Frontal cortex (tissue), 3 donors: ENCODE measurements at regions not wholly inside any gene's neighbourhood (a gene's known extent, or its start where the extent isn't known, plus 50 kb on each side); places are given as distances from the start of the nearest gene placed in this dataset.
"Not testable (repeated sequence)": the region's sequence is repeated elsewhere in the genome, so short reads cannot be mapped to it uniquely, and the experiment has no call there.

Source experiments
- DNase-seq, 2 donors: peaks; one replicate each; pipeline ENCODE4 v3.0.0; 2012; ENCODE audit warnings: low spot score in 2 of 2
- FAIRE-seq: peaks from 2 replicates; lab custom pipeline; 2012; peaks lifted over from hg19 to GRCh38; lab: Jason Lieb, UNC
- donor health status: control.
- donor health status: control.
- donor health status: control.

GRCh38 chrX:69431420-69431819 is 72.7 kb upstream of the NALF2 start:
- DNase-seq (no peak), FAIRE-seq (no peak)

DNA sequence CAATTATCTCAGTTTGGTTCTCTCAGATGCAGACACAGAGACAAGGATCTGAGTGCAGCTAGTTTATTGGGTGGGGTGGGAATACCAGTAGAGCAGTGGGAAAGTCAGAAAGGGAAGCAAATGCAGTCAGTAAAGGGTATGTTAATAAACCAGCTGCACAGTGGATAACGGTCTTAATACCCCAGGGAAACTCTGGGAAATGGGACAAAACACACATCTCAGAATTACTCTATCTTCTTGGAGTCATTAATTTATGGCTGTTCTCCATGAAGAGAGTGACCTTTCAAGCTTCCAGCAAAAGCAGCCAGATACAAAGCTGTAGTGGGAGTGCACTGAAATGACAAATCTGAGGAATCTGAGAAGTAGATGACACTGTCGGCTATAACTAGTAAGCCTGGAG is 73.3 kb upstream of the NALF2 start:
- DNase-seq (no peak), FAIRE-seq (no peak)

DNA sequence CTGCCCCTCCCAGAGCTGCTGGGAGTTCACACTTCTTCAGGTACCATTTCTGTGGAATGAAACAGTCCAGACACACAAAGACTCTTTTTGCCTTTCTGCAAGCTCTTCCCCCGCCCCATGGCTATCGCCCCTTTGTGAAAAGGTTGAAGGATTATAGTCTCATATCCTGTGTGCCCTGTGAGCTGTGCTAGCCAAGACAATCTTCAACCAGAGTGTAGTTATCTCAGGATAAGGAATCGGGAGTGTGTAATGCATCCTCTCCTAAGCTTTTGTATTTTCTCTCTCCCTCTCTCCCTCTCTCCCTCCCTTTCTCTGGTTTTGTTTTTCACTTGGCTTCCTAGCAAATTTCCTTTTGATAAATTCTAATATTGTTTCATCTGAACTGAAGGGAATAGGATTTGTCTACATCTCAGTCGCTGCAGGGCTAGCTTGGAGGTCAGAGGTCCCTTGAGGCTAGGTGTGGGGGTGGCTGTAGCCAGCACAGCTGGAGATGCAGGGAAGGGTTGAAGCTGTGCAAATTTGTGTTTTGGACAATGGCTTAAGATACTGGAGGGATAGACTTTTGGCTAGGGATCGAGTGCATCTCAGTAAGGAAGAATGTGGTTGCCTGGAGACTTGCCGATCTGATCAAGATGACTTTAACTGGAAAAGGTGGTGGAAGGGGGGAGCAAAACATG is 74.6 kb upstream of the NALF2 start:
- no peak for DNase-seq
- no peak for FAIRE-seq

DNA sequence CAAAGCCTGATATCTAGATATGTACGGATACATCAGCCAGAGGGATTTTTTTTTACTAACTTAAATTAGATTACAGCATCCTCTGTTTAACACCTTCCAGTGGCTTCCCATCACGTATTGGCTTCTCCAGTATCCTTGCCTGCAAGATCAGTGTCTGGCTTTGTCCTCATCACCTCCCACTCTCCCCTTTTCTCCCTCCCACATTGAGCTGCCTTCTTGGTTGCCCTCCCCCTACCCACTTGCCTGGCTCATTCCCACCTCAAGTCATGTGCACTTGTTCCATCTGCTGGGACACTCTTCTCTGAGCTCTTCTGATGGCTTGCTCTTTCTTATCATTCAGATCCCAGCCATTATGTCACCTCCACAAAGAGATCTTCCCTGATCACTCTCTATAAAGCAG is 75.9 kb upstream of the NALF2 start:
- DNase-seq = no peak
- FAIRE-seq = no peak

DNA sequence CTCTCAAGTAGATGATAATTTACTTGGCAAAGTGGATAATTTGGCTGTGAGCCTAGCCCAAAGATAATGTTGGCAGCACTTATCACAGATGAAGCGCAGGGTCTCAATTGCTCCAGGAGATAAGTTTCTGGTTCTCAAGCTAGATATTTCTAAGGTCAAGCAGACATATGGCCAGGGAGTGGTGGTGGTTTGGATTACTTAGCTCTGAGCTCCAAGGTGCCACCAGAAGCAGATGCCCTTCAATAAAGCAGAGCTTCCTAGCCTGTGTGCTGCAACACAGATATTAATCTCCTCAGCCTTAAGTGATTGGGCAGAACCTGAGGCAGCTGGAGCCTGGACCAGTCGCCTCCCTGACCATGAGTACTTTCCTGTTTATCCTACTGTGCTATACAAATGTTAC is 79.2 kb upstream of the NALF2 start:
- FAIRE-seq (no peak), DNase-seq (no peak)

DNA sequence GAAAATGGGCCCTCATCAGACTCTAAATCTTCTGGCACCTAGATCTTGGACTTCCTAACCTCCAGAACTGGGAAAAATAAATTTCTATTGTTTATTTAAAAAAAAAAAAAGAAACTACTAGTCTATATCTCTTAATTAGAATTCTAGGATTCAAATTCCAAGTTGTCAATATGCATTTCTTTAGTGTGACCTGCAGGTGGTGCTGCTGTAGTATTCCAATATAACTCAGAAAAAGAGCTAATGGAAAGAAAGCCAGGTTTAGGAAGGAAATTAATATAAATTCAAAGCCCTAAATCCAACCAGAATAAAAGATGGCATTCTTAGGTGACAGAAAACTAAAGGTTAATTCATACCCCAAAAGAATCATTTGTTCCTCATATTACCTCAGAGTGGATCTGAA is 80.0 kb upstream of the NALF2 start:
- no peak for DNase-seq
- FAIRE-seq = no peak

- DNase-seq, FAIRE-seq: not testable (repeated sequence)
Observed at GRCh38 chrX:69422208-69422607, 81.9 kb upstream of the NALF2 start.

- no peak for FAIRE-seq
Observed at GRCh38 chrX:69415698-69416097, 88.4 kb upstream of the NALF2 start.

DNA sequence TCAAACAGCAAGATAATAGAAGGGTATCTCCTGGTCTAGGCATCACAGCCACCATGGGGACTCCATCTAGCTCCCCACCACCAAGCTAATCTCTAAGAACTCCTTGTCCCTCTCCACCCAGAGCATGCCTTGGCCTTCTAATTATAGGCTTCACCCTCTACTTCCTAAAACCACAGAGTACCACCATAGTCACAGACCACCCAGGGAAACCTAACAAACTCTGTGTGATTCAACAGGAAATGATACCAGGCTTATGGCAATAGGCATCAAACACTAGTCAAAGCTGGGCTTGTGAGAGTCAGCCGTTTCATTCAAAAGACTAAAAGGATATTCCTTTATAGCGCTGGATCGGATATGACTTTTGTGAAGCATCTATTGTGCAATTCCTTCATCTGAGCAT is 91.5 kb upstream of the NALF2 start:
- no peak for FAIRE-seq

More at GRCh38 chrX:69415698-69416097, 88.4 kb upstream of the NALF2 start:
- no peak for DNase-seq

DNA sequence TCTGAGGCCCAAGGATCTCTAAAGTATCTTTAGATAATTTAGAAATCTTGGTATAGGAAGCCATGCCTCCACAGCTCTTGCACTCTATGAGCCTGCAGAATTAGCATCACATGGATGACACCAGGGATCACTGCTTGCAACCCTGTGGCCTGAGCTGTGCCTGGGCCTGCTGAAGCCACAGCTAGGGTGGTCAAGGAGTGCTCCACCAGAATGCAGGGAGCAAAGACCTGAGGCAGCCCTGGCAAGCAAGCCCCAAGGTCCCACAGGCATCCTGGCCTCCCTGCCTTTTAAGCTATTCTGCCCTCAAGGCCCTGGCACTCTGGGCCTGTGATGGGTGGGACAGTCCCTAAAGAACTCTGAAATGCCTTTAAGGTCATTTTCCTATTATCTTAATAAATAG is 105.2 kb upstream of the NALF2 start:
- no peak for DNase-seq
- FAIRE-seq = no peak

More for the DNA sequence above, 91.5 kb upstream of the NALF2 start:
- no peak for DNase-seq

GRCh38 chrX:69396916-69397315 is 107.2 kb upstream of the NALF2 start:
- DNase-seq (no peak), FAIRE-seq (no peak)

- FAIRE-seq (no peak), DNase-seq (no peak)
Observed at GRCh38 chrX:69395306-69395705, 108.8 kb upstream of the NALF2 start.

DNA sequence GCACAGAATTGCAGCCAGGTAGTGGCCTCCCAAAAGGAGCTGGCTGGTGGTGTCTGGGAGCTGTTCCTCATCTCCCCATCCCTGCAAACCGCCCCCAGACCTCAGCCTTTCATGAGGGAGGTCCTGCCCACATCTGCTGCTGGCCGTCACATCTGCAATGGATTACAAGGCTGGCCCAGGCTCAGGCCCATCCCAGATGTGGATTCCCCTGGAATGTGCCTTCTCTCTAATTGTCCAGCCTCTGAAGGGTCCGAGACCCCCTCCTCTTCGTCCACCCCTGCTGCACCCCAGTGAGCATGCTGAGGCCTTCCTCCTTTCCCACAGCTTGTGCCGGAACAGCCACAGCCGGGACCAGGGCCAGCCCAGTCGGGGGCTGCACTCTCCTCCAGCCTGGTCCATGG is 115.0 kb upstream of the NALF2 start:
- FAIRE-seq = no peak

GRCh38 chrX:69388526-69388925 is 115.6 kb upstream of the NALF2 start:
- FAIRE-seq = no peak
- no peak for DNase-seq

More for the DNA sequence above, 115.0 kb upstream of the NALF2 start:
- no peak for DNase-seq

DNA sequence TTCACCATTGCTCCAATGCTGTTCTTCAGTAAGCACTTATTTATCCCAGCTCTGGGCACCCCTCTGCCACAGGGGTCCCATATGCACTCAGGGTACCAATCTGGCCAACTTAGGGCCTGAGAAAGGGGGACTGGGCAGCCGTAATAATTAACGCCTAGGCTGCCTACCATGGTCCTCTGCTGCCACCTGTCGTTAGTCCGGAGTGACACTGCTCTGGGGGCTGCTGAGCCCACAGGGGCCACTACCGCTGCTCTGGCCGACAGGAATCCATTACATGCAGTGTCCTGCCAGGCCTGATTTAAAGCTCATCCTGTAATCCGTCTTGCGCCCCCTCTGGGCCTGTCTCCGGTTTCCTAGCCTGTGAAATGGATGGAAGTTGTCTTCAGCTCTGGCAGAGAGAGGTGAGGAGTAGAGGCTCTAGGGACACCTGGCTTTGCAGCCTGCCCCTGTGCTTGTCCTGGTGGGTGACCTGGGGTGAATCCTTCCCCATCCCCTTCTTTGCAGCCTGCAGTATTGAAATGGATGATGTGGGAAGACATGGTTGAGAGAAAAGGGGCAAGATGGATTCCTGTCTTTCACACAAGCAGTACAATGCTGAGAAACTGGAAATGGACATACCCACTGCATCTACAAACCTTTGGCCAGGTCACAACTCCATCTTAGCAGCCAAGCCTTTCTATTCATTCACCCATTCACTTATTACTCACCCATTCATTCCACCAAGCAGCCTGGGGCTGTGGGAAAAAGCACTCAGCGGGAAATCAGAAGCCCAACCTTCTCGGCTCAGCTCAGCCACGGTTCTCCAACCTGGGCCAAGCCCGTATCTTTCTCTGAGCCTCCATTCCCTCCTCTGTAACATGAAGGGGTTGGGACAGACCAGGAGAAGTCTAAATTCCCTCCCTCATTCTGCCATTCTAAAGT is 116.3 kb upstream of the NALF2 start:
- FAIRE-seq (no peak), DNase-seq (peak; percentile 20 to 45)

DNA sequence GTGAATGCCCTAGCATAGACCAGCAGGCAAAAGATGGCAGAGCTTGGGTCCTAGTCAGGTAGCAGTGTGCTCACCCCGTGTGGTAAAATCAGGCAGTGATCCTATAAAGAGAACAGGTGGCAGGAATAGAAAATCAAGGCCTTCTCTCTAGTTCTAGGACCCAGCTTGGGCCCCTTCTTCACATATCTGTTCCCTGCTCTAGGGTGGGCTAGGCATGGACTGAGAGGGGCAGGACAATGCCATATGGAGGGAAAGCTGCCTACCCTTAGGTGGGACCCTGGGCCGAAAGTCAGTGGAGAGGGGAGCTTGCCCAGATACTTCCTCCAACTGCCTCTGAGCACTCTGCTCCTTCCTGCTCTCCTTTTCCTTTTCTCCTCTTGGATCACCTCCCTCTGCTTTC is 117.4 kb upstream of the NALF2 start:
- FAIRE-seq (no peak), DNase-seq (no peak)

DNA sequence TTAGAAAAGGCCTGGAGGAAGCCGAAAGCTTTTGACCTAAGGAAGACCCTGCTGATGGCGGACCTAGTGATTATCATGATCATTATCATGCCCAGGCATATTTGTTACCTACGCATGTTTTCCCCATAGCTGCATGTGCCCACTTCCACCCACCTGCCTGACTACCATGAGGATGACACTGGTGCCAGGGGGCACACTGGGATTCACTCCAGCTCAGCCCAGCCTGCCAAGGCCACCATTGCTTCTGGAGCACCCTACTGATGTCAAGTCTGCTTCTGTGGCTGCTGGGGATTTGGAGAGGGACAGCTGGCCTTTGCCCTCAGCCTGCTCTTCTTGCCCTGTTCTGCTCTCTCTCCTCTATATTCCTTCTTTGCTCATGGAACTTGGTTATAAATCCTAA is 124.7 kb upstream of the NALF2 start:
- FAIRE-seq = no peak

DNA sequence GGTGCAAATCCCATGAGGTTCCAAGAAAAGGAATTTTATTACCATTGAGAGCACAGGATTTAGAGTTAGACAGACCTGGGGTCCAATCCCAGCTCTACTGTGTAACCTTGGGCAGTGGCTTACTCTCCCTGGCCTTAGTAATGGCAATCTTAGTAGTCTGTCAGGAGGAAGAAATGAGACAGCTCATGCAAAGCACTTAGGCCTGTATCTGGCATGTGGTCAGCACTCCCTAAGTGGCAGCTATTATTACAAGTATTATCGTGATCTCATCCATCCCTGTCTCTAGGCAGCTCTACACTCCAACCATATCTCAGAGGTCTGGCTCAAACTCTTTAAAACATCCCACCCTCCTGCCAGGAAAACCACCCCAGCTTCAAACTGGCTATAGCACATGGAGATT is 129.6 kb upstream of the NALF2 start:
- no peak for DNase-seq
- no peak for FAIRE-seq

More for the DNA sequence above, 124.7 kb upstream of the NALF2 start:
- DNase-seq = no peak

DNA sequence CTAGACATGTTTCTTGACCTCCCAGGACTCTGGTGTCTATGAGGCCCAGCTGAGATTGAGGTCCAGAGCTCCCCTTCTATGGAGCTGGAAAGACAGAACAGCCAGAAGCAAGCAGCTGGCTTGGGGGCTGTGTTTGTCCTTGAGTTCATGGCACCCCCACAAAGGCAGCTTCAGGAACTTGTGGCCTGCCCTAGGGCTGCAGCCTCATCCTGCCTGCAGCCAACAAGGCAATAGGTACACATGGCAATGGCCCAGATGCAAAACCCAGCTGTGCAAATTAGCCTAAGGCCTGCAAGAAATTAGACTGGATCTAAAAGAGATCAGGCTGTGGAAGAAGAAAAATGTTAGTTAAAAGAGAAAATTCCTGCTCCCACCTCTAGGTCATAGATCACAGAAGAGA is 131.7 kb upstream of the NALF2 start:
- DNase-seq (no peak), FAIRE-seq (no peak)

- DNase-seq = no peak
- no peak for FAIRE-seq
Observed at GRCh38 chrX:69371159-69371558, 133.0 kb upstream of the NALF2 start.

GRCh38 chrX:69369999-69370398 is 134.1 kb upstream of the NALF2 start:
- no peak for DNase-seq

More at GRCh38 chrX:69369999-69370398, 134.1 kb upstream of the NALF2 start:
- no peak for FAIRE-seq
